AG10803 (cell line): ENCODE measurements at regions not wholly inside any gene's neighbourhood (a gene's known extent, or its start where the extent isn't known, plus 50 kb on each side); places are given as distances from the start of the nearest gene placed in this dataset.
A peak's percentile ranks its signal among the peaks of the same experiment; 100 is the strongest.

ENCODE experiments used
- DNase-seq: peaks from one replicate; pipeline ENCODE4 v3.0.0; 2010; ENCODE audit warnings: low read depth
- H3K4me3 ChIP-seq: 2 replicates; pipeline ENCODE4 v1.5.1; 2011; ENCODE audit warnings: mild to moderate bottlenecking, low read length, control low read depth
- TF ChIP-seq, protein P1 (sequence below): conservative IDR thresholded peaks from 2 replicates; pipeline ENCODE4 v1.5.1; 2011; ENCODE audit warnings: mild to moderate bottlenecking, low read length, control low read depth, inconsistent platforms

DNA sequence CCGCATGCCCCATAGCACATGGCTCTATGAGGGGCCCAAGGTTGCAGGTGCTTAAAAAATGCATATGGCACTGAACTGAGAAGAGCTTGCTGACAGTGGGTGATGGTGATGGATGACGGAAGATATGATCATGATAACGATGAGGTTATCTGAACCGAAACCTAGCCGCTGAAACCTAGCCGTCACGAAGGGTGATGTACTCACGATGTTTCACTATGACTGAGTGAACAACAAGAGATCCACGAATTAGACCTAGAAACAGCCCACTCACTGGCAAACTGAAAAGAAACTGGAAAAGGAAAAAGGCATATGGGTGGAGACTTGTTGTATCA, 57.6 kb upstream of the BCL6 start:
- TF ChIP-seq, protein P1, sequence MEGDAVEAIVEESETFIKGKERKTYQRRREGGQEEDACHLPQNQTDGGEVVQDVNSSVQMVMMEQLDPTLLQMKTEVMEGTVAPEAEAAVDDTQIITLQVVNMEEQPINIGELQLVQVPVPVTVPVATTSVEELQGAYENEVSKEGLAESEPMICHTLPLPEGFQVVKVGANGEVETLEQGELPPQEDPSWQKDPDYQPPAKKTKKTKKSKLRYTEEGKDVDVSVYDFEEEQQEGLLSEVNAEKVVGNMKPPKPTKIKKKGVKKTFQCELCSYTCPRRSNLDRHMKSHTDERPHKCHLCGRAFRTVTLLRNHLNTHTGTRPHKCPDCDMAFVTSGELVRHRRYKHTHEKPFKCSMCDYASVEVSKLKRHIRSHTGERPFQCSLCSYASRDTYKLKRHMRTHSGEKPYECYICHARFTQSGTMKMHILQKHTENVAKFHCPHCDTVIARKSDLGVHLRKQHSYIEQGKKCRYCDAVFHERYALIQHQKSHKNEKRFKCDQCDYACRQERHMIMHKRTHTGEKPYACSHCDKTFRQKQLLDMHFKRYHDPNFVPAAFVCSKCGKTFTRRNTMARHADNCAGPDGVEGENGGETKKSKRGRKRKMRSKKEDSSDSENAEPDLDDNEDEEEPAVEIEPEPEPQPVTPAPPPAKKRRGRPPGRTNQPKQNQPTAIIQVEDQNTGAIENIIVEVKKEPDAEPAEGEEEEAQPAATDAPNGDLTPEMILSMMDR = no peak
- no peak for DNase-seq
- H3K4me3 ChIP-seq = no peak overlapping the region

DNA sequence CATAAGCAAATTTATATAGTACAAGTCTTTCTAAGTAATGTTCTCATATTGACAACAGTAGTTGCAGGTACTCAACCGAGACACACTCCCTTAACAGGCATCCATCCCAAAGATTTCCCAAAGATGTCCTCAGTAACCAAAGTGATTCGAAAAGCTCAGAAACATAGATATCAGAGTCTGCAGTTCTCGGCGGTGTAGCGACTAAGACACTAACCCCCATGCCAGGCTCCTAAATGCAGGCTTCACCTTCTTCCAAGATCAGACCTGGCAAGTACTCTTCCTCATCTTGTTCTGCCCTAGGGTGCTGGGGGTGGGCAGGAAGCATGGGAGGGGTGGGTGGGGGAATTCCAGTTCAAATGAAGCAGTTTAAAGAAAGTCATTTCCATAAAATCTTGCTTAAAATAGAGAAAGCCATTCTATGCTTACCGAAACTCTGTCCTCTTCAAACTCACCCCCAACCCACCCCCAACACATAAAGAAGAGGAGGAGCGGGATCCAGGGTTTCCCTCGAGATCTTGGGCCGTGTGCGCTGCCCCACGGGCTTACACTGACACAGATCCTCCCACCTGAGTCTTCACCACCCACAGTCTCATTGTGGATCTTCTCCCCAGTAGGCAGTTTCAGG, 59.0 kb upstream of the BCL6 start:
- H3K4me3 ChIP-seq = no peak overlapping the region
- TF ChIP-seq, protein P1 = no peak
- DNase-seq = no peak

DNA sequence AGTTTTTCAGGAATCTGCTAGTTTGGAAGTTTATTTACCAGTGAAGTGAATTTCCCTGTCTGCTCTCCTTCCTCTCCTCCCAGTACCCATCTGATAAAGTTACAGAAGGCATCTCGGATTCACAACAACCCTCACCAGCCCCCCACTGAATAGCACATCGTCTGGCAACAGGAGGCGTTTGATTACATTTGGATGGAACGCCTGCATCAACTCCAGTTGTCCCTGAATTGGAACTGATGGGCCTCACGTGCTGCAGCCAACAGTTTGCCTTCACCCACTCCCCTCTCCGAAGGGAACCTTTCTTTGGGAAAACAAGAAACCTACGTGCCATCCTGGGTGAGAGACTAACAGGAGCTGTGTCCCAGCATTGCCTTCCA, 59.5 kb upstream of the BCL6 start:
- TF ChIP-seq, protein P1 = no peak
- no peak for DNase-seq
- H3K4me3 ChIP-seq = no peak overlapping the region

DNA sequence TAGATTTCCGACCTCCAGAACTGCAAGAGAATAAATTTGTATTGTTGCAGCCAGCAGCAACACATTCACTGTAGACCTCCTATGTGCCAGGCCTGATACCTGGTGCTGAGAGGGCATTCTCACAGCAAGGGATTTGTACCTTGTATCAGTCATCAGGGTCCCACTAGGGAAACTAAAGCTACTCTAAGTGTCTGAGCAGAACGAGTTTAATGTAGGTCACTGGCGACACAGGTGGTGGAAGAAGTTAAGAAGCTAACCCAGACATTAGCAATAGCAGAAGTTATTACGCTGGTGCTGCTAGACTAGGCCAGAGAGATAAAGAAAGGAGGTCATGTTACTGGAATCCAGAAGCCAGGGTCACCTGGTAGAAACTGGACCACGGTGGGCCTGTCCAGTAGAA, 60.5 kb upstream of the BCL6 start:
- no peak for DNase-seq
- TF ChIP-seq, protein P1 = no peak
- H3K4me3 ChIP-seq = no peak overlapping the region

DNA sequence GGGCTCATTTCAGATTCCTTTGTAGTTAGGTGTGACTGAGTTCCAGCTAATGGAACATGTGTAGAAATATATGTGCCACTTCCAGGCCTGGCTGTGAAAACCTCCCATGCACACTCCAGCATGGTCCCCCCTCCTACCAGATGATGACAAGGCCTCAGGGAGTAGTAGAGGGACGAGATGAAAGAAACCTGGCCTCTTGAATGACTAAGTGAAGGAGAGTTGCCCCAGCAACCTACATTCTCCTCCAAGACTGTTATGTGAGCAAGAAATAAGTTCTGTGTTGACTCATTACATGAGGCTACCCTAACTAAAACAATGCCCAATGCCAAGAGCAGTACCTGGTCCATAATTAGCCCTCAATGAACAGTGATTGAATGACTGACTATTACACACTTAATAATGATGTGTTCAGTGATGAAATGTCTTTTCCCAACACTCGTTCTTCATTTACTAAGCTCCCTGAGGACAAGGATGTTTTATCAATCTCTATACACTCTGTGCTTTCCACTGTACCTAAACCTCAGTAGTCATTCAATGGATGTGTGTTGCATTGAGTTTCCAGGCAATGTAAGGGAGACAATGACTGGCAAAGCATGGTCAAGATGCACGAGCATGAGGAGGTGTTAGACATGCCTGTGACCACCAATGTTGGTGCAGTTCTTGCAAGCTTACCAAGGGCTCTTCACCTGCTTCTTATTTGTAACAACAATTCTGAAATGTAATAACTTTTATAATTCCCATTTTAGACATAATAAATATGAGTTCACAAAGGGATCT, 62.0 kb upstream of the BCL6 start:
- H3K4me3 ChIP-seq = no peak overlapping the region
- DNase-seq = peak; percentile 76
- TF ChIP-seq, protein P1 = no peak

DNA sequence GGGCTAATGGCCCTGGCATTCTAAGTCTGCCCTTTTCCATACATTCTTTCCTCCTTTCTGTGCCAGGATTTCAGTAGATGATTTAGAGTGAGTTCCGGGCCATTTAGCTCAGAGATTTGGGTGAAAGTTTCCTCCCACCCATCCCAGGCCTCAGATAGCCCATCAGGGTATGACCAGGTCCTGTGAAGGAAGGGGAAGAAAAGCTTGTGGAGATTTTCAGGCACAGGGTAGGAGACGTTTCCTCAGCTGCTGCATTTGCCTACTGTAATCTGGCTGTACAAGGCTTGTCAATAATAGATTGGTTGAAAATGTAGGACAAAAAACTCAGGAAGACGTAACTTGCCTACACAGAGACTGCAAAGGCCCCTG, 63.2 kb upstream of the BCL6 start:
- no peak for DNase-seq
- H3K4me3 ChIP-seq = no peak overlapping the region
- TF ChIP-seq, protein P1 = no peak

DNA sequence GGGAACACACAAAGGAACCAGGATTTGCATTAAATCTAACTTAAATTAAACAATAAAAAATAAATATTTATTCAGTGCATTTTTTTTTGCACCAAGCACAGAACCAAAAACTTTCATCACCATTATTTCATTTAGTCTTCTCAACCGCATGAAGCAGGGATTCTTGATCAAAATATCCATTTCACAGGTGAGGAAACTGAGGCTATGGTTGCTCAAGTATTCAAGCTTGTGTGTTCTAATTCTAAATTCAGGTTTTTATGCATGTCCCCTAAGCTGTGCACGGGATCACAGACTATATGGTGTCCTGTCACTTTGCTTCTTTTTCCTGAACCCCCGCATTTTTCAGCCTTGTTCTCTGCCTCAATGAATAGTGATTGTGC, 64.3 kb upstream of the BCL6 start:
- no peak overlapping the region for H3K4me3 ChIP-seq
- TF ChIP-seq, protein P1 = no peak
- no peak for DNase-seq
